Fibroblast of lung (primary cell): ENCODE measurements at regions not wholly inside any gene's neighbourhood (a gene's known extent, or its start where the extent isn't known, plus 50 kb on each side); places are given as distances from the start of the nearest gene placed in this dataset.
"Not testable (repeated sequence)": the region's sequence is repeated elsewhere in the genome, so short reads cannot be mapped to it uniquely, and the experiment has no call there.

ENCODE experiments used
- DNase-seq, 2 donors: peaks; one replicate each; pipeline versions ENCODE4 v3.0.0 to v3.0.0-alpha.2; 2010; ENCODE audit warnings: low read depth in 2 of 2
- H2AFZ ChIP-seq: 2 replicates; pipeline ENCODE4 v1.5.1; 2012; ENCODE audit warnings: low read length, control low read depth, inconsistent platforms
- H3K27ac ChIP-seq: 2 replicates; pipeline ENCODE4 v1.5.1; 2011; ENCODE audit warnings: low read length, control low read depth; ENCODE audit not compliant: insufficient read depth
- H3K27me3 ChIP-seq: 2 replicates; pipeline ENCODE4 v1.5.1; 2011; ENCODE audit warnings: mild to moderate bottlenecking, low read length; ENCODE audit not compliant: control insufficient read depth, insufficient read depth
- H3K36me3 ChIP-seq: 2 replicates; pipeline ENCODE4 v1.5.1; 2011; ENCODE audit warnings: low read length; ENCODE audit not compliant: control insufficient read depth, insufficient read depth
- H3K4me1 ChIP-seq: 2 replicates; pipeline ENCODE4 v1.5.1; 2011; ENCODE audit warnings: low read length; ENCODE audit not compliant: control insufficient read depth, insufficient read depth; ENCODE audit errors: extremely low read depth
- H3K4me2 ChIP-seq: 2 replicates; pipeline ENCODE4 v1.5.1; 2011; ENCODE audit warnings: low read length, control low read depth; ENCODE audit not compliant: insufficient read depth; ENCODE audit errors: extremely low read depth
- H3K4me3 ChIP-seq, 4 experiments: fragments of 200-600 bp in 1 of 4; sonication (generic) in 1 of 4; replicated peaks in 1 of 4; 2 replicates each; pipeline ENCODE4 v1.5.1; 2011 to 2016; ENCODE audit warnings: low read length in 4 of 4, low read depth in 3 of 4, mild to moderate bottlenecking in 3 of 4, control low read depth in 2 of 4, inconsistent platforms in 1 of 4, mixed read lengths in 1 of 4; ENCODE audit not compliant: insufficient read depth in 1 of 4; ENCODE audit errors: control extremely low read depth in 1 of 4
- H3K79me2 ChIP-seq: 2 replicates; pipeline ENCODE4 v1.5.1; 2012; ENCODE audit warnings: mild to moderate bottlenecking, low read length, inconsistent platforms; ENCODE audit not compliant: control insufficient read depth, insufficient read depth
- H3K9ac ChIP-seq: 2 replicates; pipeline ENCODE4 v1.5.1; 2011; ENCODE audit warnings: mild to moderate bottlenecking, low read length, control low read depth; ENCODE audit not compliant: insufficient read depth
- H3K9me3 ChIP-seq: 2 replicates; pipeline ENCODE4 v1.5.1; 2012; ENCODE audit warnings: low read depth, low read length; ENCODE audit not compliant: control insufficient read depth, insufficient read depth
- H4K20me1 ChIP-seq: 2 replicates; pipeline ENCODE4 v1.5.1; 2011; ENCODE audit warnings: low read length; ENCODE audit not compliant: control insufficient read depth, insufficient read depth; ENCODE audit errors: extremely low read depth
- CTCF ChIP-seq, 2 donors: IDR thresholded peaks in 1 of 2; conservative IDR thresholded peaks in 1 of 2; 1 replicate in 1 of 2; 2 replicates in 1 of 2; pipeline ENCODE4 v1.5.1; 2011 to 2012; ENCODE audit warnings: low read length in 2 of 2, control low read depth in 1 of 2, inconsistent platforms in 1 of 2, low read depth in 1 of 2, mild to moderate bottlenecking in 1 of 2
- EZH2 ChIP-seq: IDR thresholded peaks from 2 replicates; pipeline ENCODE4 v1.5.1; 2012; ENCODE audit warnings: low read length, control low read depth, mild to moderate bottlenecking; ENCODE audit errors: missing control alignments

GRCh38 chr10:31213959-31214358, 105.1 kb upstream of the ZEB1 start:
- Histone ChIP-seq H4K20me1 (no peaks in the 10 kb centered on the region), H3K4me1 (no peaks in the 10 kb centered on the region), H3K9ac (no peak overlapping the region), H3K27ac (no peak overlapping the region), H3K4me2 (no peak overlapping the region), H3K27me3 (no peaks in the 10 kb centered on the region), H3K4me3 (no peak overlapping the region), H3K79me2 (no peaks in the 10 kb centered on the region), H3K36me3 (no peaks in the 10 kb centered on the region), H3K9me3 (no peaks in the 10 kb centered on the region), H2AFZ (no peak overlapping the region)
- DNase-seq = no peak
- TF ChIP-seq CTCF (conservative IDR thresholded peaks at IDR 0.05 in 1 of 2, IDR thresholded peaks at IDR 0.05 in 1 of 2; ENCODE audit: low read depth in 1 of 2, low read length in 2 of 2) (no peak), EZH2 (no peak)

GRCh38 chr10:31215052-31215451, 104.0 kb upstream of the ZEB1 start:
- DNase-seq = no peak
- no peaks in the 10 kb centered on the region for H3K9me3 ChIP-seq
- no peaks in the 10 kb centered on the region for H3K27me3 ChIP-seq
- H3K4me1 ChIP-seq = no peaks in the 10 kb centered on the region
- H3K79me2 ChIP-seq = no peaks in the 10 kb centered on the region
- H3K4me2 ChIP-seq = no peak overlapping the region
- no peak overlapping the region for H3K27ac ChIP-seq
- no peak overlapping the region for H3K4me3 ChIP-seq
- H2AFZ ChIP-seq = no peak overlapping the region
- H3K9ac ChIP-seq = no peak overlapping the region
- H4K20me1 ChIP-seq = no peaks in the 10 kb centered on the region
- TF ChIP-seq CTCF (conservative IDR thresholded peaks at IDR 0.05 in 1 of 2, IDR thresholded peaks at IDR 0.05 in 1 of 2; ENCODE audit: low read depth in 1 of 2, low read length in 2 of 2) (no peak), EZH2 (no peak)
- no peaks in the 10 kb centered on the region for H3K36me3 ChIP-seq

- Histone ChIP-seq H3K4me1 (no peaks in the 10 kb centered on the region), H3K79me2 (no peaks in the 10 kb centered on the region), H3K4me3 (no peak overlapping the region), H3K27ac (no peak overlapping the region), H3K4me2 (no peak overlapping the region), H3K9me3 (no peaks in the 10 kb centered on the region), H3K27me3 (no peaks in the 10 kb centered on the region), H3K36me3 (no peaks in the 10 kb centered on the region), H2AFZ (no peak overlapping the region), H4K20me1 (no peaks in the 10 kb centered on the region), H3K9ac (no peak overlapping the region)
- no peak for TF ChIP-seq CTCF (conservative IDR thresholded peaks at IDR 0.05 in 1 of 2, IDR thresholded peaks at IDR 0.05 in 1 of 2; ENCODE audit: low read depth in 1 of 2, low read length in 2 of 2)
- TF ChIP-seq EZH2 = no peak
- no peak for DNase-seq
These were observed 99.7 kb upstream of the ZEB1 start for GRCh38 chr10:31219306-31219705.

- H3K4me3 ChIP-seq, H4K20me1 ChIP-seq, H3K9me3 ChIP-seq, H3K27ac ChIP-seq, H3K4me2 ChIP-seq, H2AFZ ChIP-seq, H3K9ac ChIP-seq, H3K4me1 ChIP-seq, H3K79me2 ChIP-seq, H3K36me3 ChIP-seq, DNase-seq, H3K27me3 ChIP-seq: not testable (repeated sequence)
These were observed 90.2 kb upstream of the ZEB1 start for GRCh38 chr10:31228780-31229179.
